GM20000 (cell line): ENCODE measurements at regions not wholly inside any gene's neighbourhood (a gene's known extent, or its start where the extent isn't known, plus 50 kb on each side); places are given as distances from the start of the nearest gene placed in this dataset.
A peak's percentile ranks its signal among the peaks of the same experiment; 100 is the strongest.

Source experiments
- DNase-seq: peaks from one replicate; pipeline ENCODE4 v3.0.0; 2012; ENCODE audit warnings: low spot score
- TF ChIP-seq, protein P1 (sequence below): IDR thresholded peaks from 2 replicates; pipeline ENCODE4 v1.5.1; 2012; ENCODE audit warnings: mild to moderate bottlenecking, control low read depth; ENCODE audit errors: extremely low read depth, missing control alignments

DNA sequence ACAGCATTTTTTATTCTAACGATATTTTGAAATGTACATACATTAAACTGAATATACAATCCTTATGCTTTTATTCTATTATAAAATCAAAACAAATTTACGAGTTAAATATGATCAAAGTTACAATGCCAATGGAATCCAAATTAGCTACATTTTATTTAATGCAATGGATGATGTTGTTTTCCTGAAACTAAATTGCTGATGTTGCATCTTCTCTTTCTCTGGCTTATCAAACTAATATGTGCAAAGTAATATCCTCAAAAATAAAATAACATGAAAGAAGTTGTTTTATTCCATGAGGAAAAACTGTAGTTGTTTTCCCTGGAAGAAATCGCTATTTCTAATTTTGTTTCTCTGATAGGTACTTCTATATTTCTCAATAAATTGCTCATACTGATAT, 106.8 kb downstream of the ASB9 start:
- no peak for DNase-seq
- TF ChIP-seq, protein P1, sequence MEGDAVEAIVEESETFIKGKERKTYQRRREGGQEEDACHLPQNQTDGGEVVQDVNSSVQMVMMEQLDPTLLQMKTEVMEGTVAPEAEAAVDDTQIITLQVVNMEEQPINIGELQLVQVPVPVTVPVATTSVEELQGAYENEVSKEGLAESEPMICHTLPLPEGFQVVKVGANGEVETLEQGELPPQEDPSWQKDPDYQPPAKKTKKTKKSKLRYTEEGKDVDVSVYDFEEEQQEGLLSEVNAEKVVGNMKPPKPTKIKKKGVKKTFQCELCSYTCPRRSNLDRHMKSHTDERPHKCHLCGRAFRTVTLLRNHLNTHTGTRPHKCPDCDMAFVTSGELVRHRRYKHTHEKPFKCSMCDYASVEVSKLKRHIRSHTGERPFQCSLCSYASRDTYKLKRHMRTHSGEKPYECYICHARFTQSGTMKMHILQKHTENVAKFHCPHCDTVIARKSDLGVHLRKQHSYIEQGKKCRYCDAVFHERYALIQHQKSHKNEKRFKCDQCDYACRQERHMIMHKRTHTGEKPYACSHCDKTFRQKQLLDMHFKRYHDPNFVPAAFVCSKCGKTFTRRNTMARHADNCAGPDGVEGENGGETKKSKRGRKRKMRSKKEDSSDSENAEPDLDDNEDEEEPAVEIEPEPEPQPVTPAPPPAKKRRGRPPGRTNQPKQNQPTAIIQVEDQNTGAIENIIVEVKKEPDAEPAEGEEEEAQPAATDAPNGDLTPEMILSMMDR = no peak

DNA sequence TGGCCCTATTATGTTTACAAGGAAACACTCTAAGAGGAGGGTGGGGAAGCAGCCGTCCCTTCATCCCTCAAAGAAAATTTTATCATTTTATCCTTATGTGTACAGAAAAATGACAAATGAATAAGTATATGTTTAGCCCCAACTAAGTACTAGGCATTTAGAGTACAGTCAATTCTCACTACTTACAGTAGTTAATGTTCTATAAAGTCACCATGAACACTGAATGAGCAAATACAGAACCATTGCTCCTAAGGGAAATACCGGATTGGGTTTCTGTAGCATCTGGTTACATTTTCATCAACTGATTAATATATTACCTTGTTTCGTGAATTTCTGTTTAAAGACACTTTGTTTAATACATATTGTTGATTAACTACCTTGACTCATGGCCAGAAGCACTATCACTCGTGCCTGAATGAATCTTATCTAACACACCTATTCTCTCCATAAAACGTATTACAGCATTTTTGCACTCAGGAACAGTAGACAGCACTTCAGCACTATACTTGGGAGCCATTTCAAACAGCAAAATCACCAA, 109.3 kb downstream of the ASB9 start:
- DNase-seq = no peak
- TF ChIP-seq, protein P1 = no peak

DNA sequence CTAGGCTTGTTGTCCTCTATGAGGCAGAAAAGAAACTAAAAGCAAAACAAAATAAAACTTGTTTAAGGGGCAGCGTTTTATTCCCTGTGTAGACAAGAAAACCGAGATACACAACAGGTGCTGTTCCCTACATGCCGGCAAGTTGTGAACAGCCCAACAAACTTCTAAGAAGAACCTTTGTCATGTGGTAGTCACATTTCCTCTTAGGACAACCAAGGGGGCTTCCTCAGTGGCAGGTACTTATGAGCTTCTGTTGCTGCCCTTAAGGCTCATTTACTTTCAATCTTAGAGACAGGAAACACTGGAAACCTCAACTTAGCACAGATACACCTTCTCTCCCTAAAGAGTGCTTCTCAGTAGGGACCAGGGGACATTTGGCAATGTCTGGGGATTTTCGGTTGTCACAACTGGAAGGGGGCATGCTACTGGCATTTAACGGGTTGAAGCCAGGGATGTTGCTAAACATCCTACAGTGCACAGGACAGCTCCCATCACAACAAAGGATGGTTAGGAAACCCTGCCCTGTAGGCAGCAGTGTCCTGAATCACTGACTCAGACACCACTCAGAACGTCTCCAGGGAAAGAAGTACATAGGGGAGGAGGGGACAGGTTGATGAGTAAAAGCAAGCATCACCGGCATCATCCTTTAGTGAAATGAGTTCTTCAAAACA, 111.0 kb downstream of the ASB9 start:
- TF ChIP-seq, protein P1 = no peak
- peak; percentile 12 for DNase-seq

DNA sequence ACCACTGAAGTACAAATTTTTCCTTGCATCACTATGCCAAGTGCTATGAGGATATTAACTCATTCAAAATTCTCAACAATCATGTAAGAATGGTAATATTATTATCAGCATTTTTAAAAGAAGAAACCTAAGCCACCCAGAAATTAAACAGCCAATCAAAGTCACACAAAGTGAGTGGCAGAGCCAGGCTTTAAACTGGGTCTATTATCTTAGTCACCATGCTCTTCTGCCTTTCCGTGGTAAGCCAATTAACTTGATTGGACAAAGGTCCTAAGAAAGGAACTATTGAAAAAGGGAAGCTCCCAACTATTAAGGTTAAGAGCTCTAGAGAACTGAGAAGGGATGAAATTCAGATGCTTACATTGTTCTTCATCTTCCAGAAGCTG, 111.5 kb downstream of the ASB9 start:
- TF ChIP-seq, protein P1 = no peak
- DNase-seq = no peak

DNA sequence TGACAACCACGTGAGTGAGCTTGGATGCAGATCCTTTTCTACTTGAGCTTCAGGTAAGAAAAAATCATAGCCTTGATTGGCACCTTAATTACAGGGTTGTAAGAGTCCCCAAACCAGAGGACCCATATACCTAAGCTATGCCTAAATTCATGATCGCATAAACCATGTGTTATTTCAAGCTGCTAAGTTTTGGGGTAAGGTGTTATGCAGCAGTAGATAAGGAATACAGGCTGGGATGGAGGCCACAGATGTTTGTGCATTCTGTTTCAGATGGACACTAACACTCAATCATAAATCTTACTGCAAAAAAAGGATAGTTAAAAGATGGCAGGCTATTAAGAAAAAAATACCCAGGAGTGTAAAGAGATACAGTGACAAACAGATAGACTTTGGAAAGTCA, 112.3 kb downstream of the ASB9 start:
- TF ChIP-seq, protein P1 = no peak
- no peak for DNase-seq

DNA sequence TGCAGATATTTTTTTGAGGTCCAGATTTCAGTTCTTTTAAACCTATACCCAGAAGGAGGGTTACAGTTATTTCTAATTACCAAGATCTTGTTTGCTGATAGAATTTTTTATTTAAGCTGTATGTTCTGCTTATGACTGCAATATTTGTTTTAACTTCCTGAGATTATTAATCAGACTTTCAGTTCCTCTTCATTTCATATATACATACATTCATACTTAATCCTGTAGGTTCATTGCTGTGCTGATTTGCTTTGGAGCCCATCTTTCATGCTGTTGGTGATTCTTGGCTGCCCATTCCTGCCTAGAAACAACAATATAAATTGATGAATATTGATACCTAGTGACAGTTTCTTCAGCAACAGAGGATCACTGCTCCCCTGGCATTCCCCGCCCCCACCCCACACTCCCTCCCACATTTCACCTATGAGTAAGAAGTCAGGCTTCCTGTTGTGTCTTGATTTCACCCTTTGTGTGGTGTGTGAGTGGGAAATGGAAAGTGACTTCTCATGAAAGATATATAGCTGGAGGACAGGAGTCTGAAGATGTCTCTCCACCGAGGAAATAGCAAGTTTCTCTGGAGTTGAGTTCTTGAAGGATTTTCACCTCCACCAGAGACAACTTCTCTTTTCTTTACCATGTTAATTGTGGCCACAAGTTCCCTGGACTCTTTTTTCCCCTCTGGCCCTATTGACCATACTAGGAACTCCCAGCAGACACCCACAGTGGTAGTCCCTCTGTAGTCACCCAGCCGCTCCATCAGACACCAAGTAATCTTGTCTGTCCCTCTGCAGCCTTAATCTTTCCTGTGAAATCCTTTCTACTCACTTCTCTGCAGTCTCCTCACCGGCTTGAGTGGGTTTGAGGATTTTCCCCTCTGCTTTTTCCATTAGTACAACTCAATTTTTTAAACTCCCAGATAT, 118.4 kb downstream of the ASB9 start:
- TF ChIP-seq, protein P1 = no peak
- peak; percentile 8 for DNase-seq

DNA sequence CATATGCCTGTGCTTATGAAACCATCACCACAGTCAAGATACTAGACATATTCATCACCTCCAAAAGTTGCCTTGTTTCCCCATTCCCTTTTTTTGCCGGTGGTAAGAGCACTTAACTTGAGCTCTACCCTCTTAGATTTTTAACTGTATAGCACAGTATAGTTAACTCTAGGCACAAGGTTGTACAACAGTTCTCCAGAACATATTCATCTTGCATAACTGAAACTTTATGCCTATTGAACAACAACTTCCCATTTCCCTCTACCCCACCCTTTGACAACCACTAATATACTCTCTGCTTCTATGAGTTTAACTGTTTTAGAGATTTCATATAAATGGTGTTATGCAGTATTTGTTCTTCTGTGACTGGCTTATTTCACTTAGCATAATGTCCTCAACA, 119.3 kb downstream of the ASB9 start:
- no peak for DNase-seq
- TF ChIP-seq, protein P1 = no peak
